ENCODE measurements at regions not wholly inside any gene's neighbourhood (a gene's known extent, or its start where the extent isn't known, plus 50 kb on each side); places are given as distances from the start of the nearest gene placed in this dataset.

DNA sequence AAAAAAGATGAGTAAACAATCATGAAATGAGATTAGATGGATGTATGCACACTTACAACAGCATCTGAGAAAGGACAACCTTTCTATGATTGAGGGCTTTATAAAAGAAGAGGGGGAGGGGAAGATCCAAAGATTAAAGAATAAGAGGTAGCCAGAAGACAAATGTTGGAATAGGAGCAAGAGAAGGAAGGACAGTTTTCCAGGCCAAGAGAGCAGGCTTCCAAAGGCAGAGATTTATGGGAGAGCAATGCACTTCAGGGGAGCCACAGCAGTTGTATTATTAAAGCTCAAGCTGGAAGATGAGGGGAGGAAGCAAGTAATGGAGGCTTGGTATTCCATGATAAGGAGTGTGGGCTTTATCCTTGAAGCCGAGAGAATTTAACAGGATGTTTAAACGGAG lies 110.3 kb upstream of the PTPN13 start:
- Histone ChIP-seq H3K36me3 (ENCODE audit: control insufficient read depth, insufficient read depth, low read length) (no peaks in the 10 kb centered on the region), H3K9ac (no peak overlapping the region), H3K79me2 (no peaks in the 10 kb centered on the region), H3K27me3 (ENCODE audit: control insufficient read depth, insufficient read depth, low read length) (no peaks in the 10 kb centered on the region), H3K4me3 (ENCODE audit: low read depth, low read length) (no peak overlapping the region), H3K4me2 (ENCODE audit: low read length) (no peak overlapping the region), H3K27ac (no peak overlapping the region), H3K4me1 (no peaks in the 10 kb centered on the region), H2AFZ (no peak overlapping the region), H3K9me3 (ENCODE audit: control insufficient read depth, low read length) (no peaks in the 10 kb centered on the region)
- TF ChIP-seq, protein P1, sequence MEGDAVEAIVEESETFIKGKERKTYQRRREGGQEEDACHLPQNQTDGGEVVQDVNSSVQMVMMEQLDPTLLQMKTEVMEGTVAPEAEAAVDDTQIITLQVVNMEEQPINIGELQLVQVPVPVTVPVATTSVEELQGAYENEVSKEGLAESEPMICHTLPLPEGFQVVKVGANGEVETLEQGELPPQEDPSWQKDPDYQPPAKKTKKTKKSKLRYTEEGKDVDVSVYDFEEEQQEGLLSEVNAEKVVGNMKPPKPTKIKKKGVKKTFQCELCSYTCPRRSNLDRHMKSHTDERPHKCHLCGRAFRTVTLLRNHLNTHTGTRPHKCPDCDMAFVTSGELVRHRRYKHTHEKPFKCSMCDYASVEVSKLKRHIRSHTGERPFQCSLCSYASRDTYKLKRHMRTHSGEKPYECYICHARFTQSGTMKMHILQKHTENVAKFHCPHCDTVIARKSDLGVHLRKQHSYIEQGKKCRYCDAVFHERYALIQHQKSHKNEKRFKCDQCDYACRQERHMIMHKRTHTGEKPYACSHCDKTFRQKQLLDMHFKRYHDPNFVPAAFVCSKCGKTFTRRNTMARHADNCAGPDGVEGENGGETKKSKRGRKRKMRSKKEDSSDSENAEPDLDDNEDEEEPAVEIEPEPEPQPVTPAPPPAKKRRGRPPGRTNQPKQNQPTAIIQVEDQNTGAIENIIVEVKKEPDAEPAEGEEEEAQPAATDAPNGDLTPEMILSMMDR (IDR thresholded peaks at IDR 0.05): no peak

DNA sequence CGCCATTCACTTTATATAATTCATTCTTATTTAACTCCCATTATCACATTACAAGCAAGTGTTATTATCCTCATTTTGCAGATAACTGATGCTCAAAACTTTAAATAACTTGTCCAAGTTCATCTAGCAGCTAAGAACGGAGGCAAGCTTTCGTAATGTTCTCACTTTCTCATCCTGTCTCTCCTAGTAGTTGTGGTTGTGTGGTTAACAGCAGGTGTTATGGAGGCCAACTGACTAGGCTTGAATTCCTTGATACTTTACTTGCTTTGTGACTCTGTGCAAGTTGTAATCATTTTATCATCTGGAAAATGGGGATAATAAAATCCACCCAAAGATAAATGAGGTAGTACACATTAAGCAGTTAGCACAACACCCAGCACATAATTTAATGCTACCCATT lies 109.9 kb upstream of the PTPN13 start:
- H2AFZ ChIP-seq: no peak overlapping the region
- TF ChIP-seq, protein P1 (IDR thresholded peaks at IDR 0.05): no peak

DNA sequence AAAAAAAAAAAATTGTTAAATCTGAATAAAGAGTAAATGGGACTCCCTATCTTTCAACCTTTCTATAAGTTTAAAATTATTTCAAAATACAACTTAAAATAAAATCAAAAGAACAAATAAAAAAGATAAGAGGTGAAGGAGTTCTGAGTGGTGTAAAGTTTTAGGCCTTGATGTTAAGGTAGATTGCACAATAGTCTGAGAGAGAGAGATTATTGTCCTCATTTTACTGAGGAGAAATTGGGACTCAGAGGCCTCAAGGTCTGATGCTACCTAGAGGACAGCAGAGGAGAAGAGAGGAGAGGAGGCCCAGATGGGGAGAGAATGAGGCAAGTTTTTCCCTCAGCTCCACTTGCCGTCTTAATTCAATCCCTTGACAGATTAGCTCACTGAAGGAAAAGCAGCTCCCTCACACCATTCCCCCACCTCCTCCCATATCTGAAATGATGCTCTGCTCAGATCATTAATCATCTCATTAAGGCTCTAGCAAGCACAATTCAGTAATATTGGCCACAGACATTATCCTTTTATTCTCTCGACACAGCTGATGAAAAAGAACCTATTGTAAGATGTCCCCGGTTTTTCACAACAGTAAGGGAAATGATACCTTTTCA lies 106.3 kb upstream of the PTPN13 start:
- no peaks in the 10 kb centered on the region for H3K36me3 ChIP-seq (ENCODE audit: control insufficient read depth, insufficient read depth, low read length)
- no peak overlapping the region for H2AFZ ChIP-seq
- H3K9ac ChIP-seq: no peak overlapping the region
- TF ChIP-seq, protein P1 (IDR thresholded peaks at IDR 0.05): no peak
- H3K4me2 ChIP-seq (ENCODE audit: low read length): no peak overlapping the region
- H3K79me2 ChIP-seq: no peaks in the 10 kb centered on the region
- H3K27me3 ChIP-seq (ENCODE audit: control insufficient read depth, insufficient read depth, low read length): no peaks in the 10 kb centered on the region
- no peak overlapping the region for H3K4me3 ChIP-seq (ENCODE audit: low read depth, low read length)
- H3K4me1 ChIP-seq: no peaks in the 10 kb centered on the region
- no peaks in the 10 kb centered on the region for H3K9me3 ChIP-seq (ENCODE audit: control insufficient read depth, low read length)
- H3K27ac ChIP-seq: no peak overlapping the region

More for the DNA sequence above, 109.9 kb upstream of the PTPN13 start:
- Histone ChIP-seq H3K27ac (no peak overlapping the region), H3K4me2 (ENCODE audit: low read length) (no peak overlapping the region), H3K4me1 (no peaks in the 10 kb centered on the region), H3K4me3 (ENCODE audit: low read depth, low read length) (no peak overlapping the region), H3K27me3 (ENCODE audit: control insufficient read depth, insufficient read depth, low read length) (no peaks in the 10 kb centered on the region), H3K36me3 (ENCODE audit: control insufficient read depth, insufficient read depth, low read length) (no peaks in the 10 kb centered on the region), H3K79me2 (no peaks in the 10 kb centered on the region), H3K9ac (no peak overlapping the region), H3K9me3 (ENCODE audit: control insufficient read depth, low read length) (no peaks in the 10 kb centered on the region)

DNA sequence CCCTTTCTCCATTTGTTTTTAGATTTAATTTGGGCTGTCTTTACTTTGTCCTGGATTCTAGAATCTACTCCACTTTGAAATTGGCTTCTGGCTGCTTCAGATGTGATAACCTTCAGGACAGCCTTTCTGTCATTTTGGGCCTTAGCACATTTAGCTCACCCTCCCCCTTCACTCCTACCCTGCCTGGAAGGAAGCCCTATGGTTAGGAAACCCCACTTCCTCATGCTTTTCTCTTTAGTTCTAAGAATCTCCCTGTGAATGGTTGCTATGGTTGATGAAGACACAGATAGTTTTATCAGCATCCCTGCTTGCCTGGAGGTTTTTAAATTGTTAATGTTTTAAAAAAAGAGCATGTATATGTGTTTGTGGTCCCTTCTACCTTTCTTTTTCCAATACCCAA lies 100.7 kb upstream of the PTPN13 start:
- no peaks in the 10 kb centered on the region for H3K79me2 ChIP-seq
- H3K4me1 ChIP-seq: no peaks in the 10 kb centered on the region
- H3K27ac ChIP-seq: no peak overlapping the region
- H3K9ac ChIP-seq: no peak overlapping the region
- H3K27me3 ChIP-seq (ENCODE audit: control insufficient read depth, insufficient read depth, low read length): no peaks in the 10 kb centered on the region
- no peak overlapping the region for H3K4me3 ChIP-seq (ENCODE audit: low read depth, low read length)
- H3K9me3 ChIP-seq (ENCODE audit: control insufficient read depth, low read length): no peaks in the 10 kb centered on the region
- no peak overlapping the region for H2AFZ ChIP-seq
- H3K36me3 ChIP-seq (ENCODE audit: control insufficient read depth, insufficient read depth, low read length): no peaks in the 10 kb centered on the region
- H3K4me2 ChIP-seq (ENCODE audit: low read length): no peak overlapping the region
- TF ChIP-seq, protein P1 (IDR thresholded peaks at IDR 0.05): no peak

Measured in parathyroid adenoma (tissue), 2 donors.